ENCODE measurements at regions not wholly inside any gene's neighbourhood (a gene's known extent, or its start where the extent isn't known, plus 50 kb on each side); places are given as distances from the start of the nearest gene placed in this dataset.

DNA sequence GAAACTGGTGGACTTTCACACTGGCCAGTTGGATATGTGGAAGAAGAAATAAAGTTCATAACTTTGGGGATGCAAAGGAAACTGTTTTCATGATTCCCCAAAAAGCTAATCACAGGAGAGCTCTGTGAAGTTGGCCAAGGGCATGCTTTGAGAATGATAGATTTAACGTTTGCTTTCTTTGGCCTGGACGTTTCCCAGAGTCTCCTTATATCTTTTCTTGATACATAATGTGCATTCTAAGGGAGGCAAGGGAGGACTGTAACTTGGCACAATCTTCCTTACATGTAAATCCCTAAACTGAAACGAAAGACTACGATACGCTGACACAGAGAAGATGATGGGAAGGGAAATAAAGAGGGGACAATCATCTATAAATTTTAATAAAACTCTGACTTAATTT is 176.5 kb upstream of the INHBA start:
- TF ChIP-seq, protein P1, sequence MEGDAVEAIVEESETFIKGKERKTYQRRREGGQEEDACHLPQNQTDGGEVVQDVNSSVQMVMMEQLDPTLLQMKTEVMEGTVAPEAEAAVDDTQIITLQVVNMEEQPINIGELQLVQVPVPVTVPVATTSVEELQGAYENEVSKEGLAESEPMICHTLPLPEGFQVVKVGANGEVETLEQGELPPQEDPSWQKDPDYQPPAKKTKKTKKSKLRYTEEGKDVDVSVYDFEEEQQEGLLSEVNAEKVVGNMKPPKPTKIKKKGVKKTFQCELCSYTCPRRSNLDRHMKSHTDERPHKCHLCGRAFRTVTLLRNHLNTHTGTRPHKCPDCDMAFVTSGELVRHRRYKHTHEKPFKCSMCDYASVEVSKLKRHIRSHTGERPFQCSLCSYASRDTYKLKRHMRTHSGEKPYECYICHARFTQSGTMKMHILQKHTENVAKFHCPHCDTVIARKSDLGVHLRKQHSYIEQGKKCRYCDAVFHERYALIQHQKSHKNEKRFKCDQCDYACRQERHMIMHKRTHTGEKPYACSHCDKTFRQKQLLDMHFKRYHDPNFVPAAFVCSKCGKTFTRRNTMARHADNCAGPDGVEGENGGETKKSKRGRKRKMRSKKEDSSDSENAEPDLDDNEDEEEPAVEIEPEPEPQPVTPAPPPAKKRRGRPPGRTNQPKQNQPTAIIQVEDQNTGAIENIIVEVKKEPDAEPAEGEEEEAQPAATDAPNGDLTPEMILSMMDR (IDR thresholded peaks at IDR 0.05): no peak
- no peak for TF ChIP-seq POLR2A (IDR thresholded peaks at IDR 0.05)

All from Peyer's patch (tissue), 4 donors.